IMR-90 (cell line): ENCODE measurements at regions not wholly inside any gene's neighbourhood (a gene's known extent, or its start where the extent isn't known, plus 50 kb on each side); places are given as distances from the start of the nearest gene placed in this dataset.

Experiments
- ATAC-seq: fragments of 200-7000 bp; cut with Tn5 transposase; 2 replicates; pipeline ENCODE4 v1.9.1; 2020; ENCODE audit warnings: low read depth, mild to moderate bottlenecking, moderate library complexity
- BruUV-seq: library from RNA; stranded (reverse); fragments of 400-500 nt; replicated peaks from 2 replicates; lab custom pipeline; 2021; lab: Mats Ljungman, UMichigan
- CTCF ChIA-PET: fragments of 300-600 bp; formaldehyde crosslinking; extraction: SDS; loops from one replicate; lab custom pipeline; 2021; ENCODE audit warnings: antibody characterized with exemption; lab: Yijun Ruan, JAX
- POLR2A ChIA-PET: fragments of 300-600 bp; sonication (Branson Sonifier 250); formaldehyde crosslinking; loops from one replicate; lab custom pipeline; 2022; ENCODE audit warnings: antibody characterized with exemption; ENCODE audit not compliant: unreplicated experiment; lab: Charles Lee
- DNase-seq: peaks from one replicate; pipeline ENCODE4 v3.0.0; 2013
- H2AFZ ChIP-seq: replicated peaks from 2 replicates; pipeline ENCODE3; 2013; ENCODE audit warnings: low read length, mild to moderate bottlenecking; ENCODE audit not compliant: poor library complexity
- H2AK5ac ChIP-seq: 2 replicates; pipeline ENCODE4 v1.6.1; 2013; ENCODE audit warnings: low read depth, low read length, inconsistent platforms
- H2AK9ac ChIP-seq: replicated peaks from 2 replicates; pipeline ENCODE3; 2013; ENCODE audit warnings: mild to moderate bottlenecking, low read depth, low read length, moderate library complexity; ENCODE audit not compliant: poor library complexity
- H2BK120ac ChIP-seq: 2 replicates; pipeline ENCODE4 v1.6.1; 2013; ENCODE audit warnings: low read depth, low read length, inconsistent platforms
- H2BK15ac ChIP-seq: 3 replicates; pipeline ENCODE4 v1.6.1; 2013; ENCODE audit warnings: low read depth, low read length, inconsistent platforms
- H2BK20ac ChIP-seq: 2 replicates; pipeline ENCODE4 v1.6.1; 2013; ENCODE audit warnings: low read depth, mild to moderate bottlenecking, inconsistent platforms, low read length, moderate library complexity
- H2BK5ac ChIP-seq: 2 replicates; pipeline ENCODE4 v1.6.1; 2013; ENCODE audit warnings: mild to moderate bottlenecking, low read depth, low read length, inconsistent platforms; ENCODE audit not compliant: poor library complexity, severe bottlenecking
- H3K14ac ChIP-seq: replicated peaks from 2 replicates; pipeline ENCODE4 v1.6.1; 2013; ENCODE audit warnings: low read depth, low read length, inconsistent platforms
- H3K18ac ChIP-seq: 2 replicates; pipeline ENCODE4 v1.6.1; 2013; ENCODE audit warnings: low read depth, low read length, control low read depth
- H3K23ac ChIP-seq: 2 replicates; pipeline ENCODE4 v1.6.1; 2013; ENCODE audit warnings: low read depth, low read length, inconsistent platforms
- H3K27ac ChIP-seq: 2 replicates; pipeline ENCODE4 v1.5.1; 2013; ENCODE audit warnings: mild to moderate bottlenecking, control low read depth, low read length; ENCODE audit not compliant: insufficient read depth
- H3K27me3 ChIP-seq: 2 replicates; pipeline ENCODE4 v1.6.1; 2013; ENCODE audit warnings: low read length; ENCODE audit not compliant: control insufficient read depth, insufficient read depth
- H3K36me3 ChIP-seq: 2 replicates; pipeline ENCODE4 v1.6.1; 2013; ENCODE audit warnings: low read length, mixed read lengths; ENCODE audit not compliant: control insufficient read depth, insufficient read depth
- H3K4ac ChIP-seq: 2 replicates; pipeline ENCODE4 v1.6.1; 2013; ENCODE audit warnings: low read depth, low read length, inconsistent platforms
- H3K4me1 ChIP-seq: 2 replicates; pipeline ENCODE4 v1.6.1; 2013; ENCODE audit warnings: low read length, mixed read lengths; ENCODE audit not compliant: control insufficient read depth, insufficient read depth
- H3K4me2 ChIP-seq: 2 replicates; pipeline ENCODE4 v1.6.1; 2013; ENCODE audit warnings: low read depth, mild to moderate bottlenecking, control low read depth, low read length, moderate library complexity
- H3K4me3 ChIP-seq: 2 replicates; pipeline ENCODE4 v1.5.1; 2013; ENCODE audit warnings: low read depth, mild to moderate bottlenecking, control low read depth, low read length, moderate library complexity; ENCODE audit not compliant: insufficient read depth
- H3K56ac ChIP-seq: 2 replicates; pipeline ENCODE4 v1.6.1; 2013; ENCODE audit warnings: low read length, inconsistent platforms; ENCODE audit not compliant: insufficient read depth; ENCODE audit errors: extremely low read depth
- H3K79me1 ChIP-seq, 2 experiments: 2 replicates each; pipeline ENCODE4 v1.6.1; 2013; ENCODE audit warnings: low read length in 2 of 2, inconsistent platforms in 1 of 2, low read depth in 1 of 2
- H3K9ac ChIP-seq: 2 replicates; pipeline ENCODE4 v1.6.1; 2013; ENCODE audit warnings: low read depth, low read length, control low read depth
- H3K9me1 ChIP-seq: 2 replicates; pipeline ENCODE4 v1.6.1; 2013; ENCODE audit warnings: low read length, inconsistent platforms; ENCODE audit not compliant: insufficient read depth
- H3K9me3 ChIP-seq: 2 replicates; pipeline ENCODE4 v1.6.1; 2013; ENCODE audit warnings: low read length; ENCODE audit not compliant: control insufficient read depth, insufficient read depth
- H4K20me1 ChIP-seq: 2 replicates; pipeline ENCODE4 v1.6.1; 2013; ENCODE audit warnings: low read length, inconsistent platforms; ENCODE audit not compliant: insufficient read depth
- H4K5ac ChIP-seq: 2 replicates; pipeline ENCODE4 v1.6.1; 2013; ENCODE audit warnings: mild to moderate bottlenecking, low read depth, low read length, control low read depth
- H4K8ac ChIP-seq, 2 experiments: 2 replicates each; pipeline ENCODE4 v1.6.1; 2013; ENCODE audit warnings: low read depth in 2 of 2, low read length in 2 of 2, control low read depth in 1 of 2, inconsistent platforms in 1 of 2
- H4K91ac ChIP-seq: 2 replicates; pipeline ENCODE4 v1.6.1; 2013; ENCODE audit warnings: low read depth, low read length, inconsistent platforms; ENCODE audit not compliant: insufficient read depth
- CEBPB ChIP-seq: IDR thresholded peaks from 2 replicates; pipeline ENCODE4 v1.6.1; 2012; ENCODE audit warnings: low read depth, low read length, improper control_type of control experiment
- CHD1 ChIP-seq: IDR thresholded peaks from 2 replicates; pipeline ENCODE4 v1.6.1; 2012; ENCODE audit warnings: low read depth, low read length, improper control_type of control experiment
- MXI1 ChIP-seq: IDR thresholded peaks from 2 replicates; pipeline ENCODE4 v1.6.1; 2012; ENCODE audit warnings: low read depth, mild to moderate bottlenecking, low read length, moderate library complexity, borderline replicate concordance
- NFE2L2 ChIP-seq: fragments of 150-350 bp; IDR thresholded peaks from 2 replicates; pipeline ENCODE4 v1.6.1; 2016; ENCODE audit warnings: low read depth, mild to moderate bottlenecking, low read length
- RCOR1 ChIP-seq: IDR thresholded peaks from 2 replicates; pipeline ENCODE4 v1.6.1; 2012; ENCODE audit warnings: mild to moderate bottlenecking, low read length, improper control_type of control experiment; ENCODE audit not compliant: insufficient replicate concordance
- WGBS, 2 experiments: methylation state at CpG; one replicate each; pipeline versions ENCODE4 v1.1.5 to v1.1.7; 2013; ENCODE audit warnings: missing lambda C conversion rate in 2 of 2; ENCODE audit not compliant: insufficient read length in 1 of 2; ENCODE audit errors: extremely low coverage in 2 of 2; 5-methylcytosine and 5-hydroxymethylcytosine counted together
- dilution Hi-C: fragments of 300-500 bp; cut with HindIII; formaldehyde crosslinking; loops from one replicate; pipeline ENCODE4 v1.14.3; 2018; ENCODE audit warnings: low sequenced_read_pairs; ENCODE audit not compliant: unreplicated experiment
- in situ Hi-C: fragments of 300-500 bp; cut with MboI; formaldehyde crosslinking; loops from 3 replicates; pipeline ENCODE4 v1.14.3; 2019; ENCODE audit warnings: low sequenced_read_pairs, inconsistent platforms, mixed read lengths
- intact Hi-C: fragments of 100-400 bp; cut with micrococcal nuclease; formaldehyde crosslinking; loops from 2 replicates; pipeline ENCODE4 v1.10.0; 2022
- TF ChIP-seq, protein P1 (sequence below): conservative IDR thresholded peaks from 2 replicates; pipeline ENCODE4 v1.5.1; 2012; ENCODE audit warnings: mild to moderate bottlenecking, low read depth, low read length, improper control_type of control experiment

DNA sequence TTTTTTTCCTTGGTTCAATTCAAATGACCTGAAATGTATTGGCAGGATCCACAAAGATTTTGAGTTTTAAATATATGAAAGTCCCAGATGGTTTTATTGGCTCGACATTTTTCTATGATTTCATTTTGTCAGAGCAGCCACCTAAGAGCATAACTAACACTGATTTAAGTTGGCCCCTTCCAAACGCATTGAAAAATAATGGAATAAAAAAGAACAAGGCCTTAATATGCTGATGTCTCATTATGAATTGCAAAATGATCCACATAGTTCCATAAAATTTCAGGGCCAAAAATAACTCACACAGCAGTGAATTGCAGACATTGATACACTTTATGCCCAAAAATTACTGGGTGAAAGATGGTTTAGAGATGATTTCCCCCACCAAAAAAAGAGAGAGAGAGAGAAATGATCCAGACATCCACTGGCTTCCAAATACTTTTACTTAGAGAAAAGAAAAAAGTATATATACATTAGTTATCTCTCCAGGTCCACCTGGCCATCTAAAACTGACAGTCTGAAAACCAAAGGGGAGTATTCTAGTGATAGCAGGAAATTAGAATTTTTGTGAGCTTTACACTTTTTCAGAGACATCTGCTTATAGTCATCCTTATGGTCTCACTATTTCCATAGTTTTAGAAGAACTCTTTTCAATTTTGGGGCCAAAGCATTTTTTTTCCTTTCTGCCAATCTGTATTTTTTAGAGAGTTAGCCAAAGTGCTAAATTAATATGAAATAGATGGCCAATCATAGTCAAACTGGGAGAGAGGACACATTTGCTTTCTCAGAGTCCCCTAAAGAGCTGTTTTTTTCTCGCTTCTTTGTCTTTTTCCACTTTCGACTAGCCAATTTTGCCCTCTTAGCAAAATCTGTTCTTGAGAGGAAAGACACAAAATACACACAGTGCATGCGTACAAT, 213.5 kb upstream of the RND3 start (continued):
- TF ChIP-seq MXI1 = no peak

DNA sequence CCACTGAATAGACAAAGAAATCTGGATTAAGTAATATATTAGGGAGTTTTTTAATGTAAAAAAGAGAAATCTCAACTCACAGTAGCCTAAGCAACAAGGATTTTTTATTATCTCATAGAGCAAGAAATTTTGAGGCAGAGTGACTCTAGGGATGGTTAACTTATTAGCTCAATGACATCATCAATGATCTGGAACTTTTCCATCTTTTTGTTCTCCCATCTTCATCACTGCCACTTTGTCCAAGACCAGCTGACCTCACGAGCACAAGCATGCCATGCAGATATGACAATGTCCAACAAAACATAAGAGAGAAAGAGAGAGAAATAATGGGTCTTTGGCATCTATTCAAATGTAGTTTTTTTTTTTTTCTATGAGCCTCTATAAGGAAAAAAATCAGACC, 211.8 kb upstream of the RND3 start:
- Histone ChIP-seq H3K4me2 (no peak overlapping the region), H3K23ac (no peak overlapping the region), H3K4me3 (no peak overlapping the region), H2BK5ac (no peak overlapping the region), H3K56ac (no peak overlapping the region), H4K91ac (no peak overlapping the region), H3K79me1 (no peaks in the 10 kb centered on the region), H3K36me3 (no peaks in the 10 kb centered on the region), H3K9me3 (no peaks in the 10 kb centered on the region), H2AK5ac (peak overlapping the region; percentile 74; the same call in 1 of the 2 replicates), H3K9me1 (no peaks in the 10 kb centered on the region), H3K14ac (no peak overlapping the region), H3K4me1 (peaks cover 5% of the 10 kb centered on the region), H2BK120ac (peak overlapping the region; percentile 58; the same call in 1 of the 2 replicates), H2AFZ (no peak overlapping the region), H2BK20ac (0 out of 2 replicates have a peak overlapping the region, but pooled peaks have one; percentile 27), H3K27me3 (no peaks in the 10 kb centered on the region), H2BK15ac (0 out of 3 replicates have a peak overlapping the region, but pooled peaks have one; percentile 32), H3K4ac (peak overlapping the region; percentile 36; the same call in 1 of the 2 replicates), H4K20me1 (no peaks in the 10 kb centered on the region), H3K27ac (no peak overlapping the region), H3K9ac (no peak overlapping the region), H3K18ac (peak overlapping the region; percentile 88), H4K8ac (no peak overlapping the region), H4K5ac (no peak overlapping the region; the same call in 1 of the 2 replicates), H2AK9ac (no peak overlapping the region)
- BruUV-seq = no TSS peak
- in situ Hi-C loops (no loop called here), intact Hi-C loops (no loop called here), dilution Hi-C loops (no loop called here)
- no peak for ATAC-seq
- TF ChIP-seq CHD1 (no peak), NFE2L2 (no peak), RCOR1 (no peak), CEBPB (no peak)
- TF ChIP-seq, protein P1, sequence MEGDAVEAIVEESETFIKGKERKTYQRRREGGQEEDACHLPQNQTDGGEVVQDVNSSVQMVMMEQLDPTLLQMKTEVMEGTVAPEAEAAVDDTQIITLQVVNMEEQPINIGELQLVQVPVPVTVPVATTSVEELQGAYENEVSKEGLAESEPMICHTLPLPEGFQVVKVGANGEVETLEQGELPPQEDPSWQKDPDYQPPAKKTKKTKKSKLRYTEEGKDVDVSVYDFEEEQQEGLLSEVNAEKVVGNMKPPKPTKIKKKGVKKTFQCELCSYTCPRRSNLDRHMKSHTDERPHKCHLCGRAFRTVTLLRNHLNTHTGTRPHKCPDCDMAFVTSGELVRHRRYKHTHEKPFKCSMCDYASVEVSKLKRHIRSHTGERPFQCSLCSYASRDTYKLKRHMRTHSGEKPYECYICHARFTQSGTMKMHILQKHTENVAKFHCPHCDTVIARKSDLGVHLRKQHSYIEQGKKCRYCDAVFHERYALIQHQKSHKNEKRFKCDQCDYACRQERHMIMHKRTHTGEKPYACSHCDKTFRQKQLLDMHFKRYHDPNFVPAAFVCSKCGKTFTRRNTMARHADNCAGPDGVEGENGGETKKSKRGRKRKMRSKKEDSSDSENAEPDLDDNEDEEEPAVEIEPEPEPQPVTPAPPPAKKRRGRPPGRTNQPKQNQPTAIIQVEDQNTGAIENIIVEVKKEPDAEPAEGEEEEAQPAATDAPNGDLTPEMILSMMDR = no peak
- ChIA-PET POLR2A (interaction anchor here (0.6 kb wide), 1 partner anchor 75 kb away, joined by 3 read pairs; no protein-coding TSS in a partner anchor), CTCF (no interaction called here)
- no CpG with 5 or more reads among the region's 1 CpG for WGBS, 2 experiments
- no peak for DNase-seq
